ENCODE measurements at regions not wholly inside any gene's neighbourhood (a gene's known extent, or its start where the extent isn't known, plus 50 kb on each side); places are given as distances from the start of the nearest gene placed in this dataset.

- BruUV-seq (replicated peaks) = no TSS peak
- Histone ChIP-seq H3K9me3 (ENCODE audit: low read length) (no peaks in the 10 kb centered on the region), H3K4me3 (ENCODE audit: low read depth, low read length, poor library complexity, severe bottlenecking) (no peak overlapping the region), H3K79me2 (ENCODE audit: insufficient read depth, low read depth, low read length) (no peaks in the 10 kb centered on the region), H4K20me1 (ENCODE audit: insufficient read depth, low read length) (no peaks in the 10 kb centered on the region), H3K36me3 (ENCODE audit: insufficient read depth, low read length) (no peaks in the 10 kb centered on the region), H3K4me2 (ENCODE audit: low read length) (no peak overlapping the region), H3K9me2 (ENCODE audit: insufficient read depth, low read length) (no peaks in the 10 kb centered on the region), H2AFZ (ENCODE audit: low read length) (no peak overlapping the region), H3K27ac (ENCODE audit: low read depth, low read length, poor library complexity, severe bottlenecking) (no peak overlapping the region), H3K4me1 (ENCODE audit: insufficient read depth, low read length, poor library complexity, severe bottlenecking) (no peaks in the 10 kb centered on the region)
- ChIA-PET POLR2A (no interaction called here), CTCF (ENCODE audit: unreplicated experiment) (no interaction called here)
- intact Hi-C loops (cut with micrococcal nuclease; ENCODE audit: unreplicated experiment) = no loop called here
- no peak for DNase-seq (ENCODE audit: low spot score)
- TF ChIP-seq EZH2phosphoT487 (IDR thresholded peaks at IDR 0.05; ENCODE audit: borderline replicate concordance, low read depth, low read length) = no peak
- TF ChIP-seq CTCF (conservative IDR thresholded peaks at IDR 0.05; ENCODE audit: low read length) = no peak
These were observed 111.5 kb upstream of the RPS6KA2 start for GRCh38 chr6:166738386-166739116.

- Histone ChIP-seq H3K9me3 (ENCODE audit: low read length) (no peaks in the 10 kb centered on the region), H3K36me3 (ENCODE audit: insufficient read depth, low read length) (no peaks in the 10 kb centered on the region), H3K4me1 (ENCODE audit: insufficient read depth, low read length, poor library complexity, severe bottlenecking) (no peaks in the 10 kb centered on the region), H3K4me2 (ENCODE audit: low read length) (no peak overlapping the region), H3K79me2 (ENCODE audit: insufficient read depth, low read depth, low read length) (no peaks in the 10 kb centered on the region), H2AFZ (ENCODE audit: low read length) (no peak overlapping the region), H4K20me1 (ENCODE audit: insufficient read depth, low read length) (no peaks in the 10 kb centered on the region), H3K27ac (ENCODE audit: low read depth, low read length, poor library complexity, severe bottlenecking) (no peak overlapping the region), H3K9me2 (ENCODE audit: insufficient read depth, low read length) (no peaks in the 10 kb centered on the region), H3K4me3 (ENCODE audit: low read depth, low read length, poor library complexity, severe bottlenecking) (no peak overlapping the region)
- intact Hi-C loops (cut with micrococcal nuclease; ENCODE audit: unreplicated experiment) = no loop called here
- TF ChIP-seq CTCF (conservative IDR thresholded peaks at IDR 0.05; ENCODE audit: low read length) (no peak), EZH2phosphoT487 (IDR thresholded peaks at IDR 0.05; ENCODE audit: borderline replicate concordance, low read depth, low read length) (no peak)
- DNase-seq (ENCODE audit: low spot score) = no peak
- POLR2A ChIA-PET = no interaction called here
- BruUV-seq (replicated peaks) = no TSS peak
- CTCF ChIA-PET (ENCODE audit: unreplicated experiment) = no interaction called here
These were observed 110.2 kb upstream of the RPS6KA2 start for GRCh38 chr6:166737261-166737660.

- intact Hi-C loops (cut with micrococcal nuclease; ENCODE audit: unreplicated experiment) = no loop called here
- H4K20me1 ChIP-seq (ENCODE audit: insufficient read depth, low read length) = no peaks in the 10 kb centered on the region
- no peaks in the 10 kb centered on the region for H3K36me3 ChIP-seq (ENCODE audit: insufficient read depth, low read length)
- DNase-seq (ENCODE audit: low spot score) = no peak
- ChIA-PET CTCF (ENCODE audit: unreplicated experiment) (no interaction called here), POLR2A (no interaction called here)
- H3K27ac ChIP-seq (ENCODE audit: low read depth, low read length, poor library complexity, severe bottlenecking) = no peak overlapping the region
- H3K4me2 ChIP-seq (ENCODE audit: low read length) = no peak overlapping the region
- no peaks in the 10 kb centered on the region for H3K4me1 ChIP-seq (ENCODE audit: insufficient read depth, low read length, poor library complexity, severe bottlenecking)
- BruUV-seq (replicated peaks) = no TSS peak
- no peak overlapping the region for H3K4me3 ChIP-seq (ENCODE audit: low read depth, low read length, poor library complexity, severe bottlenecking)
- H2AFZ ChIP-seq (ENCODE audit: low read length) = no peak overlapping the region
- H3K9me3 ChIP-seq (ENCODE audit: low read length) = no peaks in the 10 kb centered on the region
- no peaks in the 10 kb centered on the region for H3K79me2 ChIP-seq (ENCODE audit: insufficient read depth, low read depth, low read length)
- H3K9me2 ChIP-seq (ENCODE audit: insufficient read depth, low read length) = no peaks in the 10 kb centered on the region
- TF ChIP-seq CTCF (conservative IDR thresholded peaks at IDR 0.05; ENCODE audit: low read length) (no peak), EZH2phosphoT487 (IDR thresholded peaks at IDR 0.05; ENCODE audit: borderline replicate concordance, low read depth, low read length) (no peak)
These were observed 109.6 kb upstream of the RPS6KA2 start for GRCh38 chr6:166736634-166737033.
